Calu3 (cell line): ENCODE measurements at regions not wholly inside any gene's neighbourhood (a gene's known extent, or its start where the extent isn't known, plus 50 kb on each side); places are given as distances from the start of the nearest gene placed in this dataset.

ENCODE experiments used
- BruUV-seq: library from RNA; stranded (reverse); fragments of 400-500 nt; replicated peaks from 2 replicates; lab custom pipeline; 2021; lab: Mats Ljungman, UMichigan
- CTCF ChIA-PET: fragments of 300-600 bp; sonication (Branson Sonifier 250); formaldehyde crosslinking; loops from one replicate; lab custom pipeline; 2022; ENCODE audit warnings: antibody characterized with exemption; lab: Charles Lee
- DNase-seq: peaks from one replicate; pipeline ENCODE4 v3.0.0; 2022
- H3K27ac Mint-ChIP-seq: one replicate; pipeline ENCODE4 v1.8.0; 2022; ENCODE audit warnings: mixed read lengths; ENCODE audit not compliant: unreplicated experiment
- H3K27me3 Mint-ChIP-seq: one replicate; pipeline ENCODE4 v1.8.0; 2022; ENCODE audit warnings: mixed read lengths; ENCODE audit not compliant: unreplicated experiment
- H3K36me3 Mint-ChIP-seq: one replicate; pipeline ENCODE4 v1.8.0; 2022; ENCODE audit warnings: mild to moderate bottlenecking, moderate library complexity, mixed read lengths; ENCODE audit not compliant: insufficient read depth, unreplicated experiment
- H3K4me1 Mint-ChIP-seq: one replicate; pipeline ENCODE4 v1.8.0; 2022; ENCODE audit warnings: mild to moderate bottlenecking, low read depth, mixed read lengths; ENCODE audit not compliant: unreplicated experiment
- H3K4me3 Mint-ChIP-seq: one replicate; pipeline ENCODE4 v1.8.0; 2022; ENCODE audit warnings: mild to moderate bottlenecking, low read depth, moderate library complexity, mixed read lengths; ENCODE audit not compliant: unreplicated experiment
- H3K9me3 Mint-ChIP-seq: one replicate; pipeline ENCODE4 v1.8.0; 2022; ENCODE audit warnings: low read depth, mixed read lengths; ENCODE audit not compliant: unreplicated experiment
- intact Hi-C: fragments of 100-400 bp; cut with micrococcal nuclease; formaldehyde crosslinking; loops from one replicate; pipeline ENCODE4 v1.10.0; 2022; ENCODE audit not compliant: unreplicated experiment
- TF ChIP-seq, protein P1 (sequence below): fragments of 200-600 bp; IDR thresholded peaks from one replicate; pipeline ENCODE4 v1.8.0; 2022; ENCODE audit warnings: antibody characterized with exemption; ENCODE audit not compliant: unreplicated experiment

DNA sequence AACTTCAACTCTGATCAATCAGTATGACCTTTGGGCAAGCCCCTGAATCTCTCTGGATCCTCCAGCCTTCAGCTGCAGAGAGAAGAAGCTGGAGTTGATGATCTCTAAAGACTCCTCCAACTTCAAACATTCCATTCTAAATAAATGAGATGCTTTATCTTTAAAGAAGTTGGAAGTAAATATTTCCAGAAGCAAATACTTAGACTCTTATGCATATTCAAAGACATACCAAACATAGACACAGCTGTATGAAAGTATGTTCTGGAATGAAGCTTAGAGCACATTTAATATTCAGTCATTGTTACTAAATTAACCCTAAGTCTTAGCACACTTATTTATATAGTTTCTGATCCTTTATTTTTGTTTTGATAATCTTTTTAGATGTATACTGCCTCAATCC, 77.6 kb upstream of the ACP3 start:
- no peak overlapping the region for H3K27ac Mint-ChIP-seq
- BruUV-seq = no TSS peak
- DNase-seq = no peak

DNA sequence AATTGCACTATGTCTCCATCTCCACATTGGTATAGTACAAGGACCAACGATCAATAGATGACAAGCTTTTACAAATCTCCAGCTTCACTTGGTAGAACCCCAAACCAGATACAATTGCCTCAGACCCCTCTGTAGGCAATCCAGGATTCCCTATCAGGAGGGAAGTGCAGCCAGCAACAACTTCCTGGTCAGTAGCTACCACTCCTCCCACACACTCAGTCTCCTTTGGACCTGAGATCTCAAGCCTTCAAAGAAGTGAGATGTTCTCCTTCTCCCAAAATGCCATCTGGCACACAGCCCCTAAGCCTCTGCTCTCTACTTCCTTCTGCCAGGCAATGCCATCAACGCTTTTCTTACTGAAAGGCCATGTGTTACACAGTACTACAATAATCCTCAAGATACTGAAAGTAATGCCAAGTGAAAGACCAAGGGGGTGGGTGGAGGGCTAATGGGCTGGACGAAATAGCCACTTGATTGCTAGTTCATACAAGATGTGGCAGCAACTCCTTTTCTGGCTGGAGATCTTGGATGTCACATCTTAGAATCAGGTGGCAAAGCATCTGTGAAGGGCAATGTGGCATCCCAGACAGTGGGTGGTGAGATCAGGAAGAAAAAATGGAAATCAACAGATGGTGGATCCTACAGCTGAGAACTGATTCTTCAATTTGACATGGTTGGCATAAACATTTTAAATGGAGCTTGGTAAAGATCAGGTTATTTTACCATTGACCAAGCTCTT, 75.3 kb upstream of the ACP3 start:
- BruUV-seq = no TSS peak
- H3K4me3 Mint-ChIP-seq = no peak overlapping the region
- no peak overlapping the region for H3K27ac Mint-ChIP-seq
- no peaks in the 10 kb centered on the region for H3K36me3 Mint-ChIP-seq
- H3K9me3 Mint-ChIP-seq = peaks cover 2% of the 10 kb centered on the region
- intact Hi-C loops = no loop called here
- CTCF ChIA-PET = no interaction called here
- H3K27me3 Mint-ChIP-seq = peaks cover 25% of the 10 kb centered on the region
- peaks cover 16% of the 10 kb centered on the region for H3K4me1 Mint-ChIP-seq
- TF ChIP-seq, protein P1, sequence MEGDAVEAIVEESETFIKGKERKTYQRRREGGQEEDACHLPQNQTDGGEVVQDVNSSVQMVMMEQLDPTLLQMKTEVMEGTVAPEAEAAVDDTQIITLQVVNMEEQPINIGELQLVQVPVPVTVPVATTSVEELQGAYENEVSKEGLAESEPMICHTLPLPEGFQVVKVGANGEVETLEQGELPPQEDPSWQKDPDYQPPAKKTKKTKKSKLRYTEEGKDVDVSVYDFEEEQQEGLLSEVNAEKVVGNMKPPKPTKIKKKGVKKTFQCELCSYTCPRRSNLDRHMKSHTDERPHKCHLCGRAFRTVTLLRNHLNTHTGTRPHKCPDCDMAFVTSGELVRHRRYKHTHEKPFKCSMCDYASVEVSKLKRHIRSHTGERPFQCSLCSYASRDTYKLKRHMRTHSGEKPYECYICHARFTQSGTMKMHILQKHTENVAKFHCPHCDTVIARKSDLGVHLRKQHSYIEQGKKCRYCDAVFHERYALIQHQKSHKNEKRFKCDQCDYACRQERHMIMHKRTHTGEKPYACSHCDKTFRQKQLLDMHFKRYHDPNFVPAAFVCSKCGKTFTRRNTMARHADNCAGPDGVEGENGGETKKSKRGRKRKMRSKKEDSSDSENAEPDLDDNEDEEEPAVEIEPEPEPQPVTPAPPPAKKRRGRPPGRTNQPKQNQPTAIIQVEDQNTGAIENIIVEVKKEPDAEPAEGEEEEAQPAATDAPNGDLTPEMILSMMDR = no peak
- DNase-seq = no peak

More for the DNA sequence above, 77.6 kb upstream of the ACP3 start:
- H3K4me3 Mint-ChIP-seq = no peak overlapping the region
- CTCF ChIA-PET = interaction anchor here (0.7 to 1.4 kb wide), 3 partner anchors 10 to 105 kb away, joined by 3 to 6 read pairs (median 3); no protein-coding TSS in a partner anchor
- intact Hi-C loops = no loop called here
- no peaks in the 10 kb centered on the region for H3K4me1 Mint-ChIP-seq
- H3K36me3 Mint-ChIP-seq = no peaks in the 10 kb centered on the region
- TF ChIP-seq, protein P1 = no peak
- H3K27me3 Mint-ChIP-seq = peaks cover 25% of the 10 kb centered on the region
- peaks cover 2% of the 10 kb centered on the region for H3K9me3 Mint-ChIP-seq

GRCh38 chr3:132242790-132243189, 74.4 kb upstream of the ACP3 start:
- CTCF ChIA-PET = no interaction called here
- H3K27me3 Mint-ChIP-seq = peaks cover 25% of the 10 kb centered on the region
- peaks cover 24% of the 10 kb centered on the region for H3K4me1 Mint-ChIP-seq
- H3K4me3 Mint-ChIP-seq = no peak overlapping the region
- no peak for DNase-seq
- intact Hi-C loops = no loop called here
- TF ChIP-seq, protein P1 = no peak
- H3K9me3 Mint-ChIP-seq = peaks cover 2% of the 10 kb centered on the region
- BruUV-seq = no TSS peak
- H3K36me3 Mint-ChIP-seq = no peaks in the 10 kb centered on the region
- H3K27ac Mint-ChIP-seq = no peak overlapping the region

DNA sequence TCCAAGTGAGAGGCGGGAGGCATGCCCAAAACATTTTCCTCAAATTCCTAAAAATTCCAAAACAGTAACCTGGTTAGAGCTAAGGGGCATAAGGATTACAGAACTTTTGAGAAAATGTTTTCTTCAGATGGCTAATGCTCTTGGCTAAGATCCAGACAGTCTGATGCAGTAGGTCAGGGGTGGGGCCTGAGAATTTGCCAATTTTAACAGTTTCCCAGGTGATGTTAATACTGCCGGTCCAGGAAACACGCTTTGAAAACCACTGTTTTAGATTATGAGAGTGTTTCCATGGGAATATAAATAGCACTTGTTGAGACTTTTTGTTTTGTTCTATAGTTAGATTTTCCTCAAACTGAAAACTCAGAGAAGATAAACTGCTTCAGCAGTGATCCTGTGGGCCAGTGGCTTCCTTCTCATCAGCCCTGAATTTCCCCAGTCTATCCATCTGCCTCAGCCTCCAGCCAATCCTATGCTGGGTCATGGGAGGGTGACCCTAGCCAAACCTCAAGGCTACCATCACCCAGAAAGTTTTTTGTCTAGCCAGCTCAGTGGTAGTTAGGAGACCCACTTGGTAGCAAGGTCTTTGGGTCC, 71.6 kb upstream of the ACP3 start:
- Mint-ChIP-seq H3K36me3 (no peaks in the 10 kb centered on the region), H3K4me3 (no peak overlapping the region), H3K27me3 (peaks cover 19% of the 10 kb centered on the region), H3K9me3 (no peaks in the 10 kb centered on the region), H3K4me1 (peaks cover 27% of the 10 kb centered on the region), H3K27ac (no peak overlapping the region)
- BruUV-seq = no TSS peak
- intact Hi-C loops = no loop called here
- TF ChIP-seq, protein P1 = no peak
- CTCF ChIA-PET = interaction anchor here (1.4 to 2.1 kb wide), 2 partner anchors 11 to 97 kb away, joined by 4 to 7 read pairs; no protein-coding TSS in a partner anchor
- peak; percentile 63 for DNase-seq
